HG03439 (cell line): ENCODE measurements at regions not wholly inside any gene's neighbourhood (a gene's known extent, or its start where the extent isn't known, plus 50 kb on each side); places are given as distances from the start of the nearest gene placed in this dataset.
"Not testable (repeated sequence)": the region's sequence is repeated elsewhere in the genome, so short reads cannot be mapped to it uniquely, and the experiment has no call there.

Experiments
- ATAC-seq: cut with Tn5 transposase; IDR thresholded peaks from one replicate; pipeline ENCODE4 v1.9.1; 2021; ENCODE audit warnings: mild to moderate bottlenecking, moderate library complexity; ENCODE audit not compliant: unreplicated experiment

DNA sequence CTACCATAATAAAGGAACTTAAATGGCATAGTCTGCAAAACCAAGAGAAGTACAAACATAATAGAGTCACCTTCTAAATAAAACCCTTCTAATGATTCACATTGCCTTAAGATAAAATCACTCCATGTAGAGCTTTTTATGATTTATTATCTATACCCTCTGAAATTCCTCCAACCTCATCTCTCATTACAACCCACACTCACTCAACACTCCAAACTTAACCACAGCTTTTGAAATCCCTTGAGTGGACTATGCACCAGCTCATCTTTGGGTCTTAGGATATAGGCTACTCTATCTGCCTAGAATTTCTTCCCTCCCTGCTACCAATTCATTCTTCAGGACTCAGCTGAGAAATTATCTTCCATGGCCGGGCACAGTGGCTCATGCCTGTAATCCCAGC is 122.5 kb downstream of the CETN3 start:
- no peak for ATAC-seq

- no peak for ATAC-seq
Observed at GRCh38 chr5:90285581-90285980, 124.0 kb downstream of the CETN3 start.

DNA sequence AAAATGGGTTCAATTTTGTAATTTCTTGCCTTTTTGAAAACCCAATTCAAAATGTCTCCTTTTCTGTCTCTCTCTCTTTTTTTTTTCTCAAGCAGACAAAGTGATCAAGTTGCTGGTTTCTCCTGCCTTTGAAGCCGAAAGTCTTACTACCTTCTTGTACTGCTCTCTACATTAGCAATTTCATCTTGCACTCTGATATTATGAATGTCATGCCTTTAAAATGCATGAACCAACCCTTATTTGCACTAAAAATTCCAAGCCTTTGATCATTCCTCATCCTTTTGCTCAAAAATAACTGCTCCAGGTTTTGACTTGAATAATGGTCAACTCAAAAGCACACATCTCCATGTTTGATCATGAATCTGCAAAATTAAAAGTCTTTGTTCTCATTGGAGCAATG is 125.2 kb downstream of the CETN3 start:
- no peak for ATAC-seq

- no peak for ATAC-seq
Observed at GRCh38 chr5:90279091-90279490, 130.5 kb downstream of the CETN3 start.

GRCh38 chr5:90274216-90274615 is 135.3 kb downstream of the CETN3 start:
- no peak for ATAC-seq

GRCh38 chr5:90267646-90268045 is 141.9 kb downstream of the CETN3 start:
- ATAC-seq: no peak

GRCh38 chr5:90265545-90265857 is 144.1 kb downstream of the CETN3 start:
- no peak for ATAC-seq

- peak; percentile 65 for ATAC-seq
Observed at GRCh38 chr5:90264689-90265544, 144.6 kb downstream of the CETN3 start.

GRCh38 chr5:90263102-90263820 is 146.3 kb downstream of the CETN3 start:
- no peak for ATAC-seq

DNA sequence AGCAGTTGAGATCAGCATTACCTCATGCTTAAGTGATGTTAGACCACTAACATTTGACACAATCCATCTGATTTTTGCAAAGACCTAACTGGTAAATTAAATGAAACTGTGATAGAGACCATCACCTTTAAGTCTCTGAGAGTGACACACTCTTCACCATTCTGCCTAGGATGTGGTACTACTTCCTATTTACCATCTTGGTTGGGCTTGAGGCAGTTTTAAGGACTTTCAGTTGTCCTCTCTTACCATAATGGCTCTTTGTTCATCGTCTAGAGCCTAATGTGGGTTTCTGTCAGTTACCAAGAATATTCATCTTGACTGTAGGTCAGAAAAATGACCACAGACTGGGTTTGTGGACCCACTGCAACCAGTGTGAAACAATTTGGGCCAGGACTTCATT is 158.1 kb downstream of the CETN3 start:
- no peak for ATAC-seq

DNA sequence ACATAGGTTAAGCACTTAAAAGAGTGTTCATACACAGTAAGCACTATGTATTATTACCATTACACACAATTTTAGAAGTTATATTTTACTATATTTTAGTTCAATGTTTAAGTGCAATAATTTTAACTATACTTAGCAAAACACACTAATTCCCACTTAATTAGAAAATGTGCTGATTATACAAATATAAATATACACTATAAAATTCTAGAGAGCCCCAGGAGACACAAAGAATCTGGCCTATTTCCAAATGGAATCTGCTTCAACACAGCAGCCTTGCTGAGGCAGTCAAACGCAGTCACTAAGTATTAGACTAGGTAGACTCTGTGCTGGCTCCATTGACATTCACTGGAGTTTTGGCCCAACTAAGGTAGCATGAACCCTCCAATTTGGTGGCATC is 160.9 kb downstream of the CETN3 start:
- no peak for ATAC-seq

GRCh38 chr5:90243848-90244247 is 165.7 kb downstream of the CETN3 start:
- not testable (repeated sequence) for ATAC-seq

DNA sequence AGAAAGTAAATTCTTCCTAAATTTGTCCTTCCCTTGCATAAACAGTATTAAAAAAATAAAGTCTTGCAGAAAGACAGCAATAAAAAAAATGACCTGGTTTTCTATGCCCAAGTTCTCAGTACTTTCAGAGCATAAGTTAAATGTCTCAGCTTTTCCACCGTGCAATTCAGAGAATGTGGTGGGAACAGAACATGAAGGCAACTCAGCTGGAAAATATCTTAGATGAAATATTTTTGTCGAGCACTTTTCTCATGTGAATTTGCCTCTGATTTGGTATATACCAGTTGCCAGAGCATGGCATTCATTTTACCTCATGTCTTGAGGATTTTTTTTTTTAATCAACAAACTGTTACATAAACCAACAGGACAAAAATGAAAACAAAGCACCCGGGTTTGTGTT is 176.1 kb downstream of the CETN3 start:
- no peak for ATAC-seq

DNA sequence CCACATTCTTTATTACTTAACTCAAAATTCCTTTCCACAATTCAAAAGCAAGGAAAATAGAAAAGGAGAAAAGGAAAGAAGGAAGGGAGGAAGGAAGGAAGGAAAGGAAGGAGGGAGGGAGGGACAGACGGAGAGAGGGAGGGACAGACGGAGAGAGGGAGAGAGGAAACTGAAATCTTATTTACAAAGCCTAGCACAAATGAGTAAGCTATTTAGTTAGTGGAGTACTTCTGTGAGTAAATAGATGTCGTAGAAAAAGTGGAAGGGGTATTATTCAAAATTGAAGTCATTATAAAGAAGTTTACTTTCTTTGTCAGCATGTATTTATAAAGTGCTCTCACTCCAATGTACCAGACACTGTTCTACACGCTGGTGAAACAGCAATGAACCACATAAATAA is 177.9 kb downstream of the CETN3 start:
- ATAC-seq: no peak

DNA sequence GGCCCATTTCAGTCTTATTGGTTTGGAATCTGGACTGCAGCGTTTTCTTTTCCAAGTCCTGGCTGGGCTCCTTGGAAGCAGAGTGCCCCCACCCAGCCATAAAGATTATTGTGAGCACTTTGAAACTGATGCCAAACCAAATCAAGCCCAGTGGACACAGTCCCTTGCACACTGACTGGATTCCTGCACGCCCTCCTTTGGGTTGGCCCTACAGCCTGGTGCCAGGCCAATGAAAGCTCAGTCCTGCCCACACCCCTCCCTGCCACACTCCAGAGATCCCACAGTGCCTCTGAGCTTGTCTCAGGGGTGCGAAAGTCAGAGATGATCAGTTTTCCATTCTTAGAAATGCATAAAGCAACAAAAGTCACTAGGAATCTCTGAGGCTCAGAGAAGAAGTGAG is 181.9 kb downstream of the CETN3 start:
- ATAC-seq: no peak

- ATAC-seq: no peak
Observed at GRCh38 chr5:90226433-90227099, 183.0 kb downstream of the CETN3 start.

GRCh38 chr5:90224342-90224741 is 185.2 kb downstream of the CETN3 start:
- no peak for ATAC-seq

GRCh38 chr5:90223756-90224155 is 185.8 kb downstream of the CETN3 start:
- no peak for ATAC-seq

DNA sequence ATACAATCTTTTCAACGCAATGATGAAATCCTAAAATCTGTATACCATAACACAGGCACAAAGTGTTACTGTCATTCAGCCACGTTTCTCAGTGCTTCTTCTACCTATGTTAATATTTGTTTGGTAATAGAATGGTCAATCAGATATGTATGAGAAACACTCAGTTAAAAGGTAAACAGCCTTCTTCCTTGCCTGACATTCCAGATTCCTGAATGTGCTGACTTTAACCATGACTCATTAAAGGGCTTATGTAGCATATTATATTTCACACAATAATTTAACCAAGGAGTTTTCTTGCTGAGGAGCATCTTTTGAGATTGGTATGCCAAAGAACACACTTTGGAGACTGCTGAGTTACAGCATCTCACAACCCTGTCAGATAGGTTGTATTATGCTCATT is 187.6 kb downstream of the CETN3 start:
- no peak for ATAC-seq

- no peak for ATAC-seq
Observed at GRCh38 chr5:90220554-90220953, 189.0 kb downstream of the CETN3 start.

GRCh38 chr5:90214991-90215390 is 194.6 kb downstream of the CETN3 start:
- no peak for ATAC-seq

DNA sequence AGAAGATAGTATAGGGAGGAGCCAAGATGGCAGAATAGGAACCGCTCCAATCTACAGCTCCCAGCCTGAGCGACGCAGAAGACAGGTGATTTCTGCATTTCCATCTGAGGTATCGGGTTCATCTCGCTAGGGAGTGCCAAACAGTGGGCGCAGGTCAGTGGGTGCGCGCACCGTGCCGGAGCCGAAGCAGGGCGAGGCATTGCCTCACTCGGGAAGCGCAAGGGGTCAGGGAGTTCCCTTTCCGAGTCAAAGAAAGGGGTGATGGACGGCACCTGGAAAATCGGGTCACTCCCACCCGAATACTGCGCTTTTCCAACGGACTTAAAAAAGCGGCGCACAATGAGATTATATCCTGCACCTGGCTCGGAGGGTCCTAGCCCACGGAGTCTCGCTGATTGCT is 201.2 kb downstream of the CETN3 start:
- ATAC-seq: not testable (repeated sequence)
